Heart right ventricle (tissue), 16 donors: ENCODE measurements at regions not wholly inside any gene's neighbourhood (a gene's known extent, or its start where the extent isn't known, plus 50 kb on each side); places are given as distances from the start of the nearest gene placed in this dataset.
"Not testable (repeated sequence)": the region's sequence is repeated elsewhere in the genome, so short reads cannot be mapped to it uniquely, and the experiment has no call there.

Source experiments
- ATAC-seq, 8 donors: fragments of 200-7000 bp; cut with Tn5 transposase; one replicate each; pipeline ENCODE4 v1.9.1; 2020; ENCODE audit warnings: mild to moderate bottlenecking in 8 of 8, moderate library complexity in 8 of 8, moderate number of reproducible peaks in 1 of 8
- DNase-seq, 2 donors: peaks; one replicate each; pipeline ENCODE4 v3.0.0-alpha.2; 2020
- H3K27ac ChIP-seq, 10 donors: fragments of 200-600 bp; sonication (generic) in 2 of 10; one replicate each; pipeline versions ENCODE4 v1.5.0 to v1.8.0; 2020 to 2022; ENCODE audit warnings: mild to moderate bottlenecking in 3 of 10
- H3K27me3 ChIP-seq, 7 donors: fragments of 200-600 bp; one replicate each; pipeline ENCODE4 v1.8.0; 2021 to 2022; ENCODE audit warnings: mild to moderate bottlenecking in 2 of 7
- H3K36me3 ChIP-seq, 9 donors: fragments of 200-600 bp; sonication (generic) in 1 of 9; one replicate each; pipeline versions ENCODE4 v1.5.0 to v1.8.0; 2020 to 2022; ENCODE audit warnings: mild to moderate bottlenecking in 2 of 9
- H3K4me1 ChIP-seq, 9 donors: fragments of 200-600 bp; sonication (generic) in 1 of 9; one replicate each; pipeline versions ENCODE4 v1.5.0 to v1.8.0; 2020 to 2022; ENCODE audit warnings: mild to moderate bottlenecking in 4 of 9
- H3K4me3 ChIP-seq, 10 donors: fragments of 200-600 bp; sonication (generic) in 2 of 10; one replicate each; pipeline versions ENCODE4 v1.5.0 to v1.8.0; 2020 to 2022; ENCODE audit warnings: mild to moderate bottlenecking in 7 of 10, moderate library complexity in 2 of 10
- H3K9me3 ChIP-seq, 11 donors: fragments of 200-600 bp in 10 of 11; sonication (generic) in 2 of 11; one replicate each; pipeline versions ENCODE4 v1.5.0 to v1.8.0; 2013 to 2022; ENCODE audit warnings: mild to moderate bottlenecking in 2 of 11, control low read depth in 1 of 11, moderate library complexity in 1 of 11
- CTCF ChIP-seq, 9 donors: fragments of 200-600 bp; sonication (generic) in 2 of 9; IDR thresholded peaks; one replicate each; pipeline versions ENCODE4 v1.5.0 to v1.8.0; 2021 to 2022; ENCODE audit warnings: antibody characterized with exemption in 9 of 9, mild to moderate bottlenecking in 5 of 9, moderate library complexity in 1 of 9
- WGBS, 2 donors: extraction: QIAGEN DNeasy Blood & Tissue Kit; methylation state at CpG; one replicate each; pipeline ENCODE4 v1.1.7; 2013; ENCODE audit warnings: inconsistent platforms in 1 of 2; 5-methylcytosine and 5-hydroxymethylcytosine counted together
- intact Hi-C, 10 donors: fragments of 100-400 bp; cut with DNase I; formaldehyde crosslinking; loops; one replicate each; pipeline versions ENCODE4 v1.11.1 to v1.14.2; 2022
- microRNA-seq, 2 donors: library from miRNA; unstranded; fragments of <30 nt; microRNA quantifications; one replicate each; pipeline ENCODE4 v1.2.0, GENCODE V29; 2021
- donor health status: Arrhythmogenic right ventricular cardiomyopathy.
- donor health status: ischemic (EF 13 %, LVEDD 7.1; RV severe dilation, severe dysfunction).
- donor health status: healthy with polysubstance abuse.
- donor health status: DM: no; HTN: yes; CAD: no.
- donor health status: DM: no; HTN: no; CAD: no.
- donor health status: ischemic (EF 25% LVEDD 6.9; RV normal size, moderate dysfunction).
- donor health status: ischemic (EF 25% LVEDD 5.7; RV mildly dilated, moderate dysfunction).
- donor health status: healthy.
- donor health status: DM: yes; HTN: yes; CAD: no.
- donor health status: Ischemic cardiomyopathy.
- donor health status: ischemic (EF 35%, LVEDD 5.7; RV mildly dilated, moderate dysfunction).
- donor health status: nonischemic (EF 11% LVEDD 7.7; RV severe dilation, severe dysfunction).
- donor health status: DM: yes; HTN: yes; CAD: no.
- donor health status: PGD.
- donor health status: ischemic (EF 29% LVEDD 5.4; RV normal size, mild dysfunction).
- donor health status: nonischemic (EF 23%, LVEDD 6.1; RV moderate dilation, normal function).

GRCh38 chr4:174387721-174388120 is 104.0 kb downstream of the CEP44 start:
- Histone ChIP-seq H3K27ac (no peak overlapping the region), H3K36me3 (no peaks in the 10 kb centered on the region), H3K4me3 (no peak overlapping the region), H3K27me3 (no peaks in the 10 kb centered on the region), H3K4me1 (peaks cover 0 to 7% (median 0%) of the 10 kb centered on the region in 9 donors), H3K9me3 (no peaks in the 10 kb centered on the region)
- no peak for ATAC-seq
- no peak for DNase-seq
- TF ChIP-seq CTCF (IDR thresholded peaks at IDR 0.05) = no peak
- WGBS, 2 donors = 83 to 88% methylated on average over 3 of the region's 3 CpGs
- intact Hi-C loops = no loop called here

GRCh38 chr4:174387143-174387542 is 103.4 kb downstream of the CEP44 start:
- intact Hi-C loops = no loop called here
- TF ChIP-seq CTCF (IDR thresholded peaks at IDR 0.05) = no peak
- Histone ChIP-seq H3K27ac (no peak overlapping the region), H3K36me3 (no peaks in the 10 kb centered on the region), H3K27me3 (no peaks in the 10 kb centered on the region), H3K4me1 (peaks cover 0 to 7% (median 0%) of the 10 kb centered on the region in 9 donors), H3K9me3 (no peaks in the 10 kb centered on the region), H3K4me3 (no peak overlapping the region)
- WGBS, 2 donors = 30 to 45% methylated on average over 2 of the region's 2 CpGs
- DNase-seq = no peak
- ATAC-seq = no peak

- no peaks in the 10 kb centered on the region for H3K9me3 ChIP-seq
- H3K4me1 ChIP-seq = no peaks in the 10 kb centered on the region
- no peak overlapping the region for H3K27ac ChIP-seq
- DNase-seq (no peak), ATAC-seq (no peak)
- intact Hi-C loops = no loop called here
- WGBS, 2 donors = 87% methylated on average over 6 of the region's 6 CpGs
- no peak overlapping the region for H3K4me3 ChIP-seq
- TF ChIP-seq CTCF (IDR thresholded peaks at IDR 0.05) = no peak
- no peaks in the 10 kb centered on the region for H3K36me3 ChIP-seq
- H3K27me3 ChIP-seq = no peaks in the 10 kb centered on the region
Measured at GRCh38 chr4:174383783-174384182, 100.1 kb downstream of the CEP44 start.

- H3K4me3 ChIP-seq, DNase-seq, H3K9me3 ChIP-seq, H3K4me1 ChIP-seq, intact Hi-C loops, H3K27me3 ChIP-seq, H3K27ac ChIP-seq, H3K36me3 ChIP-seq, ATAC-seq: not testable (repeated sequence)
- 24 to 25% methylated on average over 6 of the region's 6 CpGs for WGBS, 2 donors
Measured at GRCh38 chr4:174382938-174383605, 99.4 kb downstream of the CEP44 start.

Small RNAs in the stretch of these regions (microRNA-seq; reads per million reads assigned to microRNA genes)
- gene MIR4276 = 0 reads per million in 2 donors
